Thyroid gland (tissue), 4 donors: ENCODE measurements at regions not wholly inside any gene's neighbourhood (a gene's known extent, or its start where the extent isn't known, plus 50 kb on each side); places are given as distances from the start of the nearest gene placed in this dataset.

Source experiments
- DNase-seq, 2 donors: peaks; one replicate each; pipeline ENCODE4 v3.0.0-alpha.2; 2019
- H3K27ac ChIP-seq, 3 donors: fragments of 200-600 bp; sonication (generic); 1 replicate in 2 of 3; 2 replicates in 1 of 3; pipeline ENCODE4 v1.5.1; 2016 to 2019; ENCODE audit warnings: mild to moderate bottlenecking in 1 of 3, moderate library complexity in 1 of 3
- H3K27me3 ChIP-seq: fragments of 200-600 bp; sonication (generic); one replicate; pipeline ENCODE4 v1.5.1; 2019
- H3K36me3 ChIP-seq, 2 donors: fragments of 200-600 bp; sonication (generic); one replicate each; pipeline ENCODE4 v1.5.1; 2016 to 2019
- H3K4me1 ChIP-seq, 2 donors: fragments of 200-600 bp; sonication (generic); one replicate each; pipeline ENCODE4 v1.5.1; 2017 to 2019
- H3K4me3 ChIP-seq, 3 donors: fragments of 200-600 bp; sonication (generic); replicated peaks in 1 of 3; 1 replicate in 2 of 3; 2 replicates in 1 of 3; pipeline ENCODE4 v1.5.1; 2016; ENCODE audit warnings: mild to moderate bottlenecking in 1 of 3
- H3K9me3 ChIP-seq: fragments of 200-600 bp; sonication (generic); one replicate; pipeline ENCODE4 v1.5.1; 2017
- POLR2A ChIP-seq, 2 donors: fragments of 450-650 bp; IDR thresholded peaks; one replicate each; pipeline ENCODE4 v1.6.1; 2017; ENCODE audit warnings: antibody characterized with exemption in 2 of 2, mild to moderate bottlenecking in 2 of 2, moderate library complexity in 1 of 2
- WGBS, 2 donors: methylation state at CpG; one replicate each; pipeline ENCODE4 v1.1.5; 2017; 5-methylcytosine and 5-hydroxymethylcytosine counted together
- intact Hi-C: fragments of 100-400 bp; cut with DNase I; formaldehyde crosslinking; loops from one replicate; pipeline ENCODE4 v1.15.1; 2023
- TF ChIP-seq, protein P1 (sequence below), 6 experiments: fragments of 200-600 bp in 3 of 6; fragments of 450-650 bp in 3 of 6; sonication (generic) in 3 of 6; IDR thresholded peaks; one replicate each; pipeline ENCODE4 v1.5.1; 2016 to 2019; ENCODE audit warnings: antibody characterized with exemption in 6 of 6, mild to moderate bottlenecking in 2 of 6, inconsistent platforms in 1 of 6, moderate library complexity in 1 of 6

DNA sequence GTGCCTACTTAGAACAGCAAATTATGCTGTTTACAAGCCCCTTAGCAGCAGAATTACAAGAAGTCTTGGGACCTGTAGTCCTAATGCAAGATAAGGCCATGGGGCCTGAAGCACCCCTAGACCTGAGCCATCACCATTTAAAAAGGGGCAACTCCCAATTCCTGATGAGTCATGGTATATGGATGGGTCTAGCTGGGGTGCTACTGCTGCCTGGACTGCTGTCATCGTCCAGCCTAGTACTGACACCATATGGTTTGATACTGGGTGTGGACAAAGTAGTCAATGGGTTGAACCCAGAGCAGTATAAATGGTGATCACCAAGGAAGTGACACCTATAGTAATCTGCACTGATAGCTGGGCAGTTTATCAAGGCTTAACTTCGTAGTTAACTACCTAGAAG, 450.0 kb downstream of the IPMK start:
- Histone ChIP-seq H3K27me3 (no peaks in the 10 kb centered on the region), H3K4me1 (no peaks in the 10 kb centered on the region), H3K36me3 (no peaks in the 10 kb centered on the region), H3K9me3 (no peaks in the 10 kb centered on the region), H3K27ac (no peak overlapping the region), H3K4me3 (no peak overlapping the region)
- DNase-seq: no peak
- TF ChIP-seq, protein P1, sequence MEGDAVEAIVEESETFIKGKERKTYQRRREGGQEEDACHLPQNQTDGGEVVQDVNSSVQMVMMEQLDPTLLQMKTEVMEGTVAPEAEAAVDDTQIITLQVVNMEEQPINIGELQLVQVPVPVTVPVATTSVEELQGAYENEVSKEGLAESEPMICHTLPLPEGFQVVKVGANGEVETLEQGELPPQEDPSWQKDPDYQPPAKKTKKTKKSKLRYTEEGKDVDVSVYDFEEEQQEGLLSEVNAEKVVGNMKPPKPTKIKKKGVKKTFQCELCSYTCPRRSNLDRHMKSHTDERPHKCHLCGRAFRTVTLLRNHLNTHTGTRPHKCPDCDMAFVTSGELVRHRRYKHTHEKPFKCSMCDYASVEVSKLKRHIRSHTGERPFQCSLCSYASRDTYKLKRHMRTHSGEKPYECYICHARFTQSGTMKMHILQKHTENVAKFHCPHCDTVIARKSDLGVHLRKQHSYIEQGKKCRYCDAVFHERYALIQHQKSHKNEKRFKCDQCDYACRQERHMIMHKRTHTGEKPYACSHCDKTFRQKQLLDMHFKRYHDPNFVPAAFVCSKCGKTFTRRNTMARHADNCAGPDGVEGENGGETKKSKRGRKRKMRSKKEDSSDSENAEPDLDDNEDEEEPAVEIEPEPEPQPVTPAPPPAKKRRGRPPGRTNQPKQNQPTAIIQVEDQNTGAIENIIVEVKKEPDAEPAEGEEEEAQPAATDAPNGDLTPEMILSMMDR (IDR thresholded peaks at IDR 0.05): no peak
- no peak for TF ChIP-seq POLR2A (IDR thresholded peaks at IDR 0.05)
- 58 to 88% methylated on average over 2 of the region's 2 CpGs for WGBS, 2 donors
- intact Hi-C loops: no loop called here

DNA sequence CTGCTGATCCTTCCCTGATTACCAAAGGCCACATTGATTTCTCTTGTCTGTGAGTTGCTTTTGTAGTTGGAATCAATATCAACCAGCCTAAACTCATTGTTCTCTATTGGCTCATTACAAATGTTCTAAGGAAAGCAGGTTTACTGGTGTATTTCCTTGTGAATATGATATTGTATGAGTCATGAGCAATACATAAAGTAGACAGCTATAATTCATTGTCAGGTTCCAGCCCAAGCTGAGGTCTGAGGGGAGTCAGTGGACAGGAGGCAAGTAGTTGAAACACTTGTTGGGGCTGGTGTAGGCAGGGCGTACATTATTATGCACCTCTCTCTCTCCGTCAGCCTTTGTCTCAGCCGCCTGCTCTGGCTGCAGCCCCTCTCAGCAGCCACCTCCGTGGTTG, 451.7 kb downstream of the IPMK start:
- no peaks in the 10 kb centered on the region for H3K27me3 ChIP-seq
- DNase-seq: no peak
- no peak overlapping the region for H3K4me3 ChIP-seq
- no peak for TF ChIP-seq POLR2A (IDR thresholded peaks at IDR 0.05)
- TF ChIP-seq, protein P1 (IDR thresholded peaks at IDR 0.05): no peak
- H3K9me3 ChIP-seq: no peaks in the 10 kb centered on the region
- H3K36me3 ChIP-seq: no peaks in the 10 kb centered on the region
- no peak overlapping the region for H3K27ac ChIP-seq
- WGBS, 2 donors: 50 to 69% methylated on average over 4 of the region's 4 CpGs
- no peaks in the 10 kb centered on the region for H3K4me1 ChIP-seq
- intact Hi-C loops: no loop called here

DNA sequence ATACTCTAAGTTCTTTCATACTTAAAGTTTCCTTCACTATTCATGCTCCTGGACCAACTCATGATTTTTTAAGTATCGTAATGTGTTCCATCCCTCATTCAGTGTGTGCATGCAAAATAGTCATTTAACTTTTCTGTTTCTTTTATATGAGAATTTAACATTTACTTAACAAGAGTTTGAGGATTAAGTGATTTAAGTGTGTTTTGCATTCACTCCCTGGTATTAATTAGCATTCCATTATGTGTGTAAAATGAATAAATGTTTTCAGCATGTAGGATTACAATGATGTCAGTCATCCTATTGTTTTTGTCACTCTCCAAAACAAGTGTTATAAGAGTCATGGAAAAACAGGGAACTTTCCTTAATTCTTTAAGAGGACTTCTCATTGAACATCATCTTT, 457.7 kb downstream of the IPMK start:
- no peak for TF ChIP-seq POLR2A (IDR thresholded peaks at IDR 0.05)
- TF ChIP-seq, protein P1 (IDR thresholded peaks at IDR 0.05): no peak
- no peaks in the 10 kb centered on the region for H3K27me3 ChIP-seq
- WGBS, 2 donors: 89 to 97% methylated on average over 1 of the region's 1 CpG

DNA sequence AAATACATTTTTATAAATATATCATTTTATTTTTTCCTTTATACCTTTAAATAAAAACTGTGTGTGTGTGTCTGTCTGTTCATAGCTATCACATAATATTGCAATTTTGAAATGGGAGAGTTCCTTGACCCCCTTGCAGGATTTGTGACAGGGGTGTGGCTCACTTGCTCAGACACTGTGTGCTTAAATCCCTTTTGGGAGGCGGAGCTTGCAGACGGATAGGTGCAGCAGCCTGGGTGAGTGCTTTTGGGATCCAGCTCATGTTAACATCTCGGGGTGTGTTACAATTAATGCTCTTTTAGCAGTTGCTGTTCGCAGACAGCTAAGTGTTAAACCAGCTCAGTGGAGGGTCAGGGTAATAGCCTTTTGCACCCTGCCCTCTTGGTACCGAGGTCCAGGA, 459.8 kb downstream of the IPMK start:
- 73 to 75% methylated on average over 5 of the region's 5 CpGs for WGBS, 2 donors
- intact Hi-C loops: no loop called here
- Histone ChIP-seq H3K27ac (no peak overlapping the region), H3K4me1 (peaks cover 0 to 5% of the 10 kb centered on the region in 2 donors), H3K4me3 (no peak overlapping the region), H3K36me3 (no peaks in the 10 kb centered on the region), H3K27me3 (no peaks in the 10 kb centered on the region), H3K9me3 (no peaks in the 10 kb centered on the region)
- no peak for TF ChIP-seq POLR2A (IDR thresholded peaks at IDR 0.05)
- TF ChIP-seq, protein P1 (IDR thresholded peaks at IDR 0.05): no peak
- DNase-seq: no peak

More for the DNA sequence above, 457.7 kb downstream of the IPMK start:
- intact Hi-C loops: no loop called here
- Histone ChIP-seq H3K9me3 (no peaks in the 10 kb centered on the region), H3K4me3 (no peak overlapping the region), H3K27ac (no peak overlapping the region), H3K36me3 (no peaks in the 10 kb centered on the region), H3K4me1 (peaks cover 0 to 5% of the 10 kb centered on the region in 2 donors)
- no peak for DNase-seq

DNA sequence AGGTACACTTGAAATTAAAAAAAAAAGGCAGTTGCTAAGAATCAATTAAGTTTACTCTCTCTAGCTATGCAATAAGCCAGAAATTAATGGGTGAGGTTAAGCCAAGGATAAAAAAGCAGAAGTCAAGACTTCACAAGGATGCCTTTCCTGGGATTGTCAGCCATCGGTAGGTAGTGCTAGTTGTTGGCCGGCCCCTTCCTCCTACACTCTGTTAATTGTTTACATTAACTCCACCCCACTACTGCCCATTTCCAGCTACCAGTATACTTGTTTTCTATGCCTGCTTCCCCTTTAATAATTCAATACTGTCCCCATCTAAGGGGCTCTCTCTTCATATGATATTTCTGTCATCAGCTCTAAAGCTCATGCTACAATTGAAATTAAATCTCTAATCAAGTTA, 461.0 kb downstream of the IPMK start:
- WGBS, 2 donors: 79 to 91% methylated on average over 2 of the region's 2 CpGs

More for the DNA sequence above, 461.0 kb downstream of the IPMK start:
- intact Hi-C loops: no loop called here
- no peak for DNase-seq
- Histone ChIP-seq H3K4me3 (no peak overlapping the region), H3K4me1 (peaks cover 0 to 5% of the 10 kb centered on the region in 2 donors), H3K9me3 (no peaks in the 10 kb centered on the region), H3K36me3 (no peaks in the 10 kb centered on the region), H3K27me3 (no peaks in the 10 kb centered on the region), H3K27ac (no peak overlapping the region)
- TF ChIP-seq POLR2A (IDR thresholded peaks at IDR 0.05): no peak
- TF ChIP-seq, protein P1 (IDR thresholded peaks at IDR 0.05): no peak
